SK-N-MC (cell line): ENCODE measurements at regions not wholly inside any gene's neighbourhood (a gene's known extent, or its start where the extent isn't known, plus 50 kb on each side); places are given as distances from the start of the nearest gene placed in this dataset.
"Not testable (repeated sequence)": the region's sequence is repeated elsewhere in the genome, so short reads cannot be mapped to it uniquely, and the experiment has no call there.

Source experiments
- DNase-seq: peaks from one replicate; pipeline ENCODE4 v3.0.0-alpha.2; 2011; ENCODE audit warnings: low read depth, low spot score
- H3K27ac ChIP-seq: fragments of 200-600 bp; sonication (generic); 2 replicates; pipeline ENCODE4 v1.5.1; 2016; ENCODE audit warnings: mixed run types
- H3K36me3 ChIP-seq: fragments of 200-600 bp; sonication (generic); 2 replicates; pipeline ENCODE4 v1.6.1; 2017; ENCODE audit warnings: antibody characterized with exemption, low read length, mixed read lengths; ENCODE audit not compliant: insufficient read depth
- H3K4me3 ChIP-seq: fragments of 200-600 bp; sonication (generic); 2 replicates; pipeline ENCODE4 v1.5.1; 2016
- H3K9ac ChIP-seq: fragments of 200-600 bp; sonication (generic); 2 replicates; pipeline ENCODE4 v1.8.0; 2017; ENCODE audit warnings: mixed run types, mixed read lengths; ENCODE audit not compliant: insufficient read length
- H3K9me3 ChIP-seq: fragments of 200-600 bp; sonication (generic); 2 replicates; pipeline ENCODE4 v1.6.1; 2017; ENCODE audit warnings: low read depth, mild to moderate bottlenecking, antibody characterized with exemption, low read length, moderate library complexity, mixed read lengths
- EZH2 ChIP-seq: fragments of 200-600 bp; sonication (generic); IDR thresholded peaks from one replicate; pipeline ENCODE4 v1.6.1; 2017; ENCODE audit warnings: antibody characterized with exemption
- FOXP2 ChIP-seq: optimal IDR thresholded peaks from 2 replicates; pipeline ENCODE3; 2011; ENCODE audit warnings: mild to moderate bottlenecking, moderate library complexity; ENCODE audit not compliant: insufficient read depth; ENCODE audit errors: extremely low read length, control extremely low read depth
- POLR2AphosphoS5 ChIP-seq: IDR thresholded peaks from 2 replicates; pipeline ENCODE4 v1.6.1; 2012; ENCODE audit warnings: mild to moderate bottlenecking, low read depth, low read length, borderline replicate concordance

GRCh38 chrX:35439692-35440091 is 358.4 kb upstream of the MAGEB16 start:
- Histone ChIP-seq H3K27ac (no peak overlapping the region), H3K36me3 (no peaks in the 10 kb centered on the region), H3K4me3 (no peak overlapping the region), H3K9ac (no peak overlapping the region), H3K9me3 (no peaks in the 10 kb centered on the region)
- DNase-seq = no peak
- TF ChIP-seq POLR2AphosphoS5 (no peak), EZH2 (no peak), FOXP2 (no peak)

- no peak for DNase-seq
- no peaks in the 10 kb centered on the region for H3K9me3 ChIP-seq
- no peak overlapping the region for H3K27ac ChIP-seq
- no peaks in the 10 kb centered on the region for H3K36me3 ChIP-seq
- no peak overlapping the region for H3K9ac ChIP-seq
- H3K4me3 ChIP-seq = no peak overlapping the region
- TF ChIP-seq POLR2AphosphoS5 (no peak), EZH2 (no peak), FOXP2 (no peak)
Measured at GRCh38 chrX:35442421-35442820, 355.7 kb upstream of the MAGEB16 start.

DNA sequence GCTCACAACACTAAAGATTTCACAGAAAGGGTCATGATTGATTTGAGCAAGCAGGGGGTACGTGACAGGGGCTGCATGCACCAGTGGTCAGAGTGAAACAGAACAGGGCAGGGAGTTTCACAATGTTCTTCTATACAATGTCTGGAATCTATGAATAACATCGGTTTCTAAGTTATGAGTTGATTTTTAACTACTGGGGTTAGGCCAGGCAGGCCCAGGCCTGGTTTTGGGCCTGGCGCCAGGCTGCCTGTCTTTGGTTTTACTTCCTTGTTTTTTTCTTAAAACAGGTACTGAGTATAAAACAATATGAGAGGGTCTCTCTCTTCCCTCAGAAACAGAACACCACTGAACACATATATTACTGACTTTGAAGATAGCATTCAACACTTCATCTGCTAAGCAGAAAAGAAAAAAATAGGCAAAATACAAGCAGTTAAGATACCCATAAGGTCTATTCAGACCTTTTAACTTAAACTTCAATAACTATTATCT is 355.0 kb upstream of the MAGEB16 start:
- not testable (repeated sequence) for H3K9ac ChIP-seq, DNase-seq, H3K27ac ChIP-seq, H3K4me3 ChIP-seq, H3K9me3 ChIP-seq, H3K36me3 ChIP-seq

GRCh38 chrX:35444671-35445355 is 353.3 kb upstream of the MAGEB16 start:
- H3K36me3 ChIP-seq = no peaks in the 10 kb centered on the region
- no peak overlapping the region for H3K27ac ChIP-seq
- TF ChIP-seq FOXP2 (no peak), EZH2 (no peak)
- H3K4me3 ChIP-seq = no peak overlapping the region
- H3K9ac ChIP-seq = no peak overlapping the region
- DNase-seq = no peak
- no peaks in the 10 kb centered on the region for H3K9me3 ChIP-seq

GRCh38 chrX:35445912-35446311 is 352.2 kb upstream of the MAGEB16 start:
- no peak for DNase-seq
- TF ChIP-seq EZH2 = no peak
- no peak for TF ChIP-seq POLR2AphosphoS5
- no peak for TF ChIP-seq FOXP2
- Histone ChIP-seq H3K27ac (no peak overlapping the region), H3K9me3 (no peaks in the 10 kb centered on the region), H3K9ac (no peak overlapping the region), H3K4me3 (no peak overlapping the region), H3K36me3 (no peaks in the 10 kb centered on the region)

DNA sequence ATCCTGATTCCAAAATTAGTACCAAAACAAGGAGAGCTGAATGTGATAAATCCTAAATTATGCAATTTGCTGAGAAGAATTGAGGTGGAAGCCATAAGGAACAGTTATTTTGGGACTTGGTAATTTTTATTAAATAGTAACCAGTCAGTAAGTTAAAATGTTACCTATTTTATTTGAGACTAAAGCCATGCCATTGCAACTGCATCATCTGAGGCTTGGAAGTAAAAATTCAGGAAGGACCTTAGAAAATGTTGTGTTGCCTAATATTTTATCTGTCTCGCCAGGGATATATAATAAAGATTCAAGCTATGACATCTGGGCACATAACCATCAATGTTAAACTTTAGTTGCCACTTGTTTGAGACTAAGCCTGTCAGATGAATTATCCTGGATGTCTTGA is 341.3 kb upstream of the MAGEB16 start:
- Histone ChIP-seq H3K4me3 (no peak overlapping the region), H3K9ac (no peak overlapping the region), H3K27ac (no peak overlapping the region), H3K36me3 (no peaks in the 10 kb centered on the region), H3K9me3 (no peaks in the 10 kb centered on the region)
- TF ChIP-seq EZH2 (no peak), POLR2AphosphoS5 (no peak), FOXP2 (no peak)
- DNase-seq = no peak

DNA sequence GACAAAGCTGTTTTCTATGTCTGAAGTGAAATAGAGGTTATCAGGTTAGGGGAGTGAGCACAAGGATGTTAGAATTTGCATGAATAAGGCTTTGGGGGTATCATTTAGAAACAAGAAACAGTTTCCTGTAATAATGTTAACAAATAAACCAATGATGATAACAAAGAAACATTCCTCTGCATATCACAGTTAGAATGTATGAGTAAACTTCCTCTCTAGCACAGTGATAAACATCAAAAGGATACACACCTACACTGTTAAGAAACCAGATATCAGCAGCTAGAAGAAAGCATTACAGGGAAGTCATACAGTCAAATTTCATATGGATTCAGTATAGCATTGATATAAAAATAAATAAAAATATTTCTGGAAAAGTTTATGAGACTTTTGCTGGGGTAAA is 340.0 kb upstream of the MAGEB16 start:
- H3K27ac ChIP-seq = no peak overlapping the region
- TF ChIP-seq EZH2 = no peak
- TF ChIP-seq FOXP2 = no peak
- TF ChIP-seq POLR2AphosphoS5 = no peak
- H3K9me3 ChIP-seq = no peaks in the 10 kb centered on the region
- DNase-seq = no peak
- no peak overlapping the region for H3K9ac ChIP-seq
- H3K4me3 ChIP-seq = no peak overlapping the region
- H3K36me3 ChIP-seq = no peaks in the 10 kb centered on the region

- DNase-seq = no peak
- Histone ChIP-seq H3K9me3 (no peaks in the 10 kb centered on the region), H3K4me3 (no peak overlapping the region), H3K27ac (no peak overlapping the region), H3K36me3 (no peaks in the 10 kb centered on the region), H3K9ac (no peak overlapping the region)
- no peak for TF ChIP-seq POLR2AphosphoS5
- TF ChIP-seq FOXP2 = no peak
- no peak for TF ChIP-seq EZH2
Measured at GRCh38 chrX:35461164-35461563, 337.0 kb upstream of the MAGEB16 start.

GRCh38 chrX:35496671-35497070 is 301.5 kb upstream of the MAGEB16 start:
- not testable (repeated sequence) for H3K9ac ChIP-seq, H3K9me3 ChIP-seq, H3K27ac ChIP-seq, DNase-seq, H3K4me3 ChIP-seq, H3K36me3 ChIP-seq

- DNase-seq, H3K27ac ChIP-seq, H3K4me3 ChIP-seq, H3K9ac ChIP-seq, H3K9me3 ChIP-seq, H3K36me3 ChIP-seq: not testable (repeated sequence)
Measured at GRCh38 chrX:35497453-35497852, 300.7 kb upstream of the MAGEB16 start.
